OCI-LY7 (cell line): ENCODE measurements at regions not wholly inside any gene's neighbourhood (a gene's known extent, or its start where the extent isn't known, plus 50 kb on each side); places are given as distances from the start of the nearest gene placed in this dataset.
A peak's percentile ranks its signal among the peaks of the same experiment; 100 is the strongest.

Experiments used
- BruUV-seq: library from RNA; stranded (reverse); fragments of 400-500 nt; replicated peaks from 2 replicates; lab custom pipeline; 2021; lab: Mats Ljungman, UMichigan
- CTCF ChIA-PET: fragments of 300-600 bp; sonication (Branson Sonifier 250); formaldehyde crosslinking; loops from one replicate; lab custom pipeline; 2022; ENCODE audit warnings: antibody characterized with exemption; ENCODE audit not compliant: unreplicated experiment; lab: Charles Lee
- POLR2A ChIA-PET: fragments of 300-600 bp; sonication (Branson Sonifier 250); formaldehyde crosslinking; loops from one replicate; lab custom pipeline; 2022; ENCODE audit warnings: antibody characterized with exemption; lab: Charles Lee
- DNase-seq: peaks from one replicate; pipeline ENCODE4 v3.0.0-alpha.2; 2015; ENCODE audit warnings: low spot score
- H2AFZ ChIP-seq: fragments of 200-600 bp; sonication (generic), shearing (Covaris generic); 2 replicates; pipeline ENCODE4 v1.6.1; 2014; ENCODE audit warnings: mild to moderate bottlenecking, antibody characterized with exemption, low read length, moderate library complexity
- H3K27ac ChIP-seq: fragments of 200-600 bp; sonication (generic); 2 replicates; pipeline ENCODE4 v1.5.1; 2014; ENCODE audit warnings: mixed run types, low read depth, mild to moderate bottlenecking, moderate library complexity, low read length, inconsistent platforms; ENCODE audit not compliant: poor library complexity, severe bottlenecking
- H3K36me3 ChIP-seq: fragments of 200-600 bp; sonication (generic); 2 replicates; pipeline ENCODE4 v1.6.1; 2014; ENCODE audit warnings: mild to moderate bottlenecking, antibody characterized with exemption, low read length, moderate library complexity, mixed read lengths; ENCODE audit not compliant: insufficient read depth
- H3K4me1 ChIP-seq: fragments of 200-600 bp; sonication (generic); 2 replicates; pipeline ENCODE4 v1.5.1; 2014; ENCODE audit warnings: mild to moderate bottlenecking, low read length; ENCODE audit not compliant: insufficient read depth, poor library complexity, severe bottlenecking
- H3K4me2 ChIP-seq: fragments of 200-600 bp; sonication (generic); 2 replicates; pipeline ENCODE4 v1.6.1; 2014; ENCODE audit warnings: mild to moderate bottlenecking, low read length
- H3K4me3 ChIP-seq: fragments of 200-600 bp; sonication (generic); 2 replicates; pipeline ENCODE4 v1.5.1; 2014; ENCODE audit warnings: mild to moderate bottlenecking, low read depth, low read length; ENCODE audit not compliant: poor library complexity, severe bottlenecking
- H3K79me2 ChIP-seq: fragments of 200-600 bp; sonication (generic); 2 replicates; pipeline ENCODE4 v1.6.1; 2016; ENCODE audit warnings: low read depth, mild to moderate bottlenecking, low read length, moderate library complexity, mixed read lengths; ENCODE audit not compliant: insufficient read depth
- H3K9me2 ChIP-seq: fragments of 200-600 bp; sonication (generic); 2 replicates; pipeline ENCODE4 v1.6.1; 2016; ENCODE audit warnings: mild to moderate bottlenecking, low read length, mixed read lengths; ENCODE audit not compliant: insufficient read depth
- H3K9me3 ChIP-seq: fragments of 200-600 bp; sonication (generic); 2 replicates; pipeline ENCODE4 v1.6.1; 2014; ENCODE audit warnings: mild to moderate bottlenecking, mixed run types, low read length, mixed read lengths
- H4K20me1 ChIP-seq: fragments of 200-600 bp; sonication (generic); 2 replicates; pipeline ENCODE4 v1.6.1; 2014; ENCODE audit warnings: mild to moderate bottlenecking, antibody characterized with exemption, low read length, moderate library complexity, mixed read lengths; ENCODE audit not compliant: insufficient read depth
- EZH2phosphoT487 ChIP-seq: fragments of 200-600 bp; sonication (generic); IDR thresholded peaks from 2 replicates; pipeline ENCODE4 v1.6.1; 2018; ENCODE audit warnings: low read depth, borderline replicate concordance, mild to moderate bottlenecking, mixed run types, antibody characterized with exemption, low read length, moderate library complexity, mixed read lengths
- intact Hi-C: fragments of 100-400 bp; cut with micrococcal nuclease; formaldehyde crosslinking; loops from one replicate; pipeline ENCODE4 v1.10.0; 2022; ENCODE audit not compliant: unreplicated experiment
- TF ChIP-seq, protein P1 (sequence below): fragments of 200-600 bp; sonication (generic); conservative IDR thresholded peaks from 2 replicates; pipeline ENCODE4 v1.5.1; 2014; ENCODE audit warnings: mild to moderate bottlenecking, antibody characterized with exemption, low read length, moderate library complexity, mixed read lengths

DNA sequence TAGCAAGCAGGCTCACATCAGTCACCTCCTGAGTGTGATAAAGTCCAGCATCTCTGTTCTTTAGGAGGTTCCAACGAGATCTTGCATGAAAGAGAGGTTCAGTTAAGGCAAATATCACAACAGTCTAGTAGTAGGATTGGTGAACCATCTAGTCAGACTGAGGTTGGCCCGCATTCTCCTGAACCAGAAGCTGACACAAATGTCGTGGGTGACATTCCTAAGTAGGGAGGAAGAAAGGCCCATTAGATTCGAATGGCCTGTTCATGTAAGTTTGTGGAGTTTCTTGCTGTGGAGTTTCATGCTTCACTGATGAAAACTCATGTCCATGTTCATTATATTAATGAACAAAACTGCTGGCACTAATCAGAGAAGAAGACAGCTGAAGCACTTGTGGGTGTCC lies 66.7 kb upstream of the XCR1 start:
- no TSS peak for BruUV-seq
- DNase-seq: no peak
- peak overlapping the region; percentile 20; the same call in 1 of the 2 replicates for H2AFZ ChIP-seq
- intact Hi-C loops: loop anchor here (10.0 kb wide), 1 partner anchor 1329 kb away; the partner anchor contains the start of genes KIAA1143 and KIF15
- no peaks in the 10 kb centered on the region for H4K20me1 ChIP-seq
- 0 out of 2 replicates have a peak overlapping the region, but pooled peaks have one; percentile 4 for H3K4me2 ChIP-seq
- ChIA-PET CTCF (interaction anchor here (1.3 kb wide), 1 partner anchor 10 kb away, joined by 4 read pairs; no protein-coding TSS in a partner anchor), POLR2A (interaction anchor here (0.6 to 0.9 kb wide), 2 partner anchors 9 to 13 kb away, joined by 4 to 6 read pairs; no protein-coding TSS in a partner anchor)
- H3K27ac ChIP-seq: peak overlapping the region; percentile 69
- TF ChIP-seq, protein P1, sequence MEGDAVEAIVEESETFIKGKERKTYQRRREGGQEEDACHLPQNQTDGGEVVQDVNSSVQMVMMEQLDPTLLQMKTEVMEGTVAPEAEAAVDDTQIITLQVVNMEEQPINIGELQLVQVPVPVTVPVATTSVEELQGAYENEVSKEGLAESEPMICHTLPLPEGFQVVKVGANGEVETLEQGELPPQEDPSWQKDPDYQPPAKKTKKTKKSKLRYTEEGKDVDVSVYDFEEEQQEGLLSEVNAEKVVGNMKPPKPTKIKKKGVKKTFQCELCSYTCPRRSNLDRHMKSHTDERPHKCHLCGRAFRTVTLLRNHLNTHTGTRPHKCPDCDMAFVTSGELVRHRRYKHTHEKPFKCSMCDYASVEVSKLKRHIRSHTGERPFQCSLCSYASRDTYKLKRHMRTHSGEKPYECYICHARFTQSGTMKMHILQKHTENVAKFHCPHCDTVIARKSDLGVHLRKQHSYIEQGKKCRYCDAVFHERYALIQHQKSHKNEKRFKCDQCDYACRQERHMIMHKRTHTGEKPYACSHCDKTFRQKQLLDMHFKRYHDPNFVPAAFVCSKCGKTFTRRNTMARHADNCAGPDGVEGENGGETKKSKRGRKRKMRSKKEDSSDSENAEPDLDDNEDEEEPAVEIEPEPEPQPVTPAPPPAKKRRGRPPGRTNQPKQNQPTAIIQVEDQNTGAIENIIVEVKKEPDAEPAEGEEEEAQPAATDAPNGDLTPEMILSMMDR: no peak
- TF ChIP-seq EZH2phosphoT487: no peak
- H3K4me3 ChIP-seq: no peak overlapping the region
- H3K9me2 ChIP-seq: no peaks in the 10 kb centered on the region
- H3K9me3 ChIP-seq: peaks cover 11% of the 10 kb centered on the region; the same call in 1 of the 2 replicates
- H3K4me1 ChIP-seq: peaks cover 81% of the 10 kb centered on the region
- no peaks in the 10 kb centered on the region for H3K79me2 ChIP-seq
- no peaks in the 10 kb centered on the region; the same call in 1 of the 2 replicates for H3K36me3 ChIP-seq

DNA sequence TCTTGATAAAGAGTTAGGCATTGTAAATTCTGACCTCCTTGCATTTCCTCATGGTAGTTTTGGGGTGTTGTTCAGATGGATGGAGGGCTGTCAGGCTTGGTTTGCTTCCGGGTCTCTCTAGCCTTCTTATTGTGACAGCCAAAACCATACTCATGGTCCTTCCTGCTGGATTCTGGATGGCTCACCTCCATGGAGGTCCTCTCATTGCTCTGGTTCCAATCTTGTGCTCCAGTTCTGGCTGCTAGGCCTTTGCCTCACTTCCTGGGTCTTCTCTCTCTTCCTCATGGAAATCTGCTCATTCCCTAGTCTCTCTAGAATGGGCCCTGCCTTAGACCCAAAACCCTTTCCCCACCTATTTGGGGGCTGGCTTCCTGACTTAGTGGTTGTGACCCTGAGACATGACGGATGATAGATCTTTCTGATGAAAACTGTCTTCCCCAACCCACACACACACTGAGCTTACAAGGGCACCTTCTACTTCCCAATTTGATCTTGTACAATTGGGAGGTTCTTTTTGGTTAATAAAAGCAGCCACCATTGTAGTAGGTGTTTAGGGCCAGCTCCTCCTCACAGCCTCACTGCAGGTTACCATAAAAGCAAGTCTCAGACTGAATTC lies 66.2 kb upstream of the XCR1 start:
- peak overlapping the region; percentile 63 for H3K4me2 ChIP-seq
- H4K20me1 ChIP-seq: no peaks in the 10 kb centered on the region
- no peaks in the 10 kb centered on the region for H3K79me2 ChIP-seq
- peak overlapping the region; percentile 20; the same call in 1 of the 2 replicates for H2AFZ ChIP-seq
- H3K27ac ChIP-seq: peak overlapping the region; percentile 69
- intact Hi-C loops: loop anchor here (10.0 kb wide), 1 partner anchor 1329 kb away; the partner anchor contains the start of genes KIAA1143 and KIF15
- H3K9me2 ChIP-seq: no peaks in the 10 kb centered on the region
- BruUV-seq: TSS peak; percentile 67
- ChIA-PET CTCF (interaction anchor here (1.3 kb wide), 1 partner anchor 9 kb away, joined by 4 read pairs; no protein-coding TSS in a partner anchor), POLR2A (interaction anchor here (0.6 to 1.3 kb wide), 4 partner anchors 8 to 1959 kb away, joined by 3 to 6 read pairs (median 4); no protein-coding TSS in a partner anchor)
- no peak for DNase-seq
- H3K4me3 ChIP-seq: peak overlapping the region; percentile 19
- H3K4me1 ChIP-seq: peaks cover 76% of the 10 kb centered on the region
- no peaks in the 10 kb centered on the region; the same call in 1 of the 2 replicates for H3K36me3 ChIP-seq
- peaks cover 11% of the 10 kb centered on the region; the same call in 1 of the 2 replicates for H3K9me3 ChIP-seq
- TF ChIP-seq, protein P1: no peak
- no peak for TF ChIP-seq EZH2phosphoT487
